Mucosa of rectum (tissue), 2 donors: ENCODE measurements at regions not wholly inside any gene's neighbourhood (a gene's known extent, or its start where the extent isn't known, plus 50 kb on each side); places are given as distances from the start of the nearest gene placed in this dataset.

ENCODE experiments used
- H3K27ac ChIP-seq, 2 donors: one replicate each; pipeline ENCODE4 v1.7.0; 2013; ENCODE audit warnings: inconsistent platforms in 2 of 2, low read depth in 2 of 2, low read length in 2 of 2
- H3K27me3 ChIP-seq, 2 donors: one replicate each; pipeline ENCODE4 v1.7.0; 2013; ENCODE audit warnings: low read length in 2 of 2; ENCODE audit not compliant: control insufficient read depth in 2 of 2, insufficient read depth in 2 of 2
- H3K36me3 ChIP-seq, 2 donors: one replicate each; pipeline ENCODE4 v1.7.0; 2013; ENCODE audit warnings: low read length in 2 of 2; ENCODE audit not compliant: control insufficient read depth in 2 of 2, insufficient read depth in 2 of 2
- H3K4me1 ChIP-seq, 2 donors: one replicate each; pipeline ENCODE4 v1.7.0; 2013; ENCODE audit warnings: low read length in 2 of 2, mild to moderate bottlenecking in 1 of 2; ENCODE audit not compliant: control insufficient read depth in 2 of 2, insufficient read depth in 2 of 2
- H3K4me3 ChIP-seq, 2 donors: one replicate each; pipeline ENCODE4 v1.7.0; 2013; ENCODE audit warnings: low read length in 2 of 2
- H3K9ac ChIP-seq, 2 donors: one replicate each; pipeline ENCODE4 v1.7.0; 2013; ENCODE audit warnings: low read length in 2 of 2, low read depth in 1 of 2, mild to moderate bottlenecking in 1 of 2
- H3K9me3 ChIP-seq, 2 donors: one replicate each; pipeline ENCODE4 v1.7.0; 2013; ENCODE audit warnings: low read length in 2 of 2; ENCODE audit not compliant: control insufficient read depth in 2 of 2
- donor health status: healthy.
- donor health status: Normal muscosa, but diverticular disease.

GRCh38 chr17:55635253-55635914 is 87.3 kb downstream of the TMEM100 start:
- H3K27me3 ChIP-seq: no peaks in the 10 kb centered on the region
- H3K4me1 ChIP-seq: no peaks in the 10 kb centered on the region
- H3K27ac ChIP-seq: no peak overlapping the region
- no peaks in the 10 kb centered on the region for H3K36me3 ChIP-seq
- H3K4me3 ChIP-seq: peak overlapping the region in 1 of 2 donors; percentile 42
- no peak overlapping the region for H3K9ac ChIP-seq
- H3K9me3 ChIP-seq: no peaks in the 10 kb centered on the region

GRCh38 chr17:55634702-55635101 is 88.0 kb downstream of the TMEM100 start:
- Histone ChIP-seq H3K4me1 (no peaks in the 10 kb centered on the region), H3K36me3 (no peaks in the 10 kb centered on the region), H3K4me3 (no peak overlapping the region), H3K9me3 (no peaks in the 10 kb centered on the region), H3K27ac (no peak overlapping the region), H3K9ac (no peak overlapping the region), H3K27me3 (no peaks in the 10 kb centered on the region)

GRCh38 chr17:55632893-55633292 is 89.8 kb downstream of the TMEM100 start:
- Histone ChIP-seq H3K27me3 (no peaks in the 10 kb centered on the region), H3K27ac (no peak overlapping the region), H3K9ac (no peak overlapping the region), H3K4me3 (no peak overlapping the region), H3K9me3 (no peaks in the 10 kb centered on the region), H3K36me3 (no peaks in the 10 kb centered on the region), H3K4me1 (no peaks in the 10 kb centered on the region)

GRCh38 chr17:55632236-55632635 is 90.4 kb downstream of the TMEM100 start:
- no peak overlapping the region for H3K9ac ChIP-seq
- no peaks in the 10 kb centered on the region for H3K4me1 ChIP-seq
- no peaks in the 10 kb centered on the region for H3K36me3 ChIP-seq
- no peaks in the 10 kb centered on the region for H3K27me3 ChIP-seq
- H3K4me3 ChIP-seq: no peak overlapping the region
- no peak overlapping the region for H3K27ac ChIP-seq
- no peaks in the 10 kb centered on the region for H3K9me3 ChIP-seq

- H3K36me3 ChIP-seq: no peaks in the 10 kb centered on the region
- H3K9ac ChIP-seq: no peak overlapping the region
- no peaks in the 10 kb centered on the region for H3K4me1 ChIP-seq
- no peaks in the 10 kb centered on the region for H3K9me3 ChIP-seq
- H3K27ac ChIP-seq: no peak overlapping the region
- H3K4me3 ChIP-seq: no peak overlapping the region
- no peaks in the 10 kb centered on the region for H3K27me3 ChIP-seq
Measured at GRCh38 chr17:55629995-55630394, 92.7 kb downstream of the TMEM100 start.

GRCh38 chr17:55625521-55625920 is 97.1 kb downstream of the TMEM100 start:
- Histone ChIP-seq H3K9ac (no peak overlapping the region), H3K27ac (no peak overlapping the region), H3K36me3 (no peaks in the 10 kb centered on the region), H3K27me3 (no peaks in the 10 kb centered on the region), H3K9me3 (no peaks in the 10 kb centered on the region), H3K4me1 (no peaks in the 10 kb centered on the region), H3K4me3 (no peak overlapping the region)

GRCh38 chr17:55624772-55625433 is 97.8 kb downstream of the TMEM100 start:
- no peak overlapping the region for H3K27ac ChIP-seq
- H3K9ac ChIP-seq: no peak overlapping the region
- no peaks in the 10 kb centered on the region for H3K4me1 ChIP-seq
- H3K9me3 ChIP-seq: no peaks in the 10 kb centered on the region
- H3K4me3 ChIP-seq: no peak overlapping the region
- peaks cover 0 to under 1% of the 10 kb centered on the region in 2 donors for H3K27me3 ChIP-seq
- H3K36me3 ChIP-seq: no peaks in the 10 kb centered on the region

GRCh38 chr17:55622547-55622946 is 100.1 kb downstream of the TMEM100 start:
- no peaks in the 10 kb centered on the region for H3K36me3 ChIP-seq
- H3K4me1 ChIP-seq: no peaks in the 10 kb centered on the region
- H3K27ac ChIP-seq: no peak overlapping the region
- no peak overlapping the region for H3K9ac ChIP-seq
- peaks cover 0 to 2% of the 10 kb centered on the region in 2 donors for H3K27me3 ChIP-seq
- no peak overlapping the region for H3K4me3 ChIP-seq
- H3K9me3 ChIP-seq: no peaks in the 10 kb centered on the region

- no peak overlapping the region for H3K4me3 ChIP-seq
- no peaks in the 10 kb centered on the region for H3K9me3 ChIP-seq
- H3K27me3 ChIP-seq: peaks cover 0 to 2% of the 10 kb centered on the region in 2 donors
- H3K27ac ChIP-seq: no peak overlapping the region
- no peaks in the 10 kb centered on the region for H3K36me3 ChIP-seq
- no peak overlapping the region for H3K9ac ChIP-seq
- H3K4me1 ChIP-seq: no peaks in the 10 kb centered on the region
Measured at GRCh38 chr17:55620945-55621344, 101.7 kb downstream of the TMEM100 start.

GRCh38 chr17:55620023-55620422 is 102.6 kb downstream of the TMEM100 start:
- Histone ChIP-seq H3K4me1 (no peaks in the 10 kb centered on the region), H3K27ac (no peak overlapping the region), H3K27me3 (peaks cover 0 to 2% of the 10 kb centered on the region in 2 donors), H3K4me3 (no peak overlapping the region), H3K9me3 (no peaks in the 10 kb centered on the region), H3K9ac (no peak overlapping the region), H3K36me3 (no peaks in the 10 kb centered on the region)
